Stimulated activated CD4-positive, alpha-beta T cell treated with anti-CD3 and anti-CD28 coated beads, Interleukin-1b, Interleukin-23, amount 100 ng/mL, for 24 hours (primary cell): ENCODE measurements at regions not wholly inside any gene's neighbourhood (a gene's known extent, or its start where the extent isn't known, plus 50 kb on each side); places are given as distances from the start of the nearest gene placed in this dataset.

Experiments used
- DNase-seq, 4 experiments: peaks; one replicate each; pipeline ENCODE4 v3.0.0-alpha.2; 2020; ENCODE audit warnings: low read depth in 4 of 4, low spot score in 1 of 4

DNA sequence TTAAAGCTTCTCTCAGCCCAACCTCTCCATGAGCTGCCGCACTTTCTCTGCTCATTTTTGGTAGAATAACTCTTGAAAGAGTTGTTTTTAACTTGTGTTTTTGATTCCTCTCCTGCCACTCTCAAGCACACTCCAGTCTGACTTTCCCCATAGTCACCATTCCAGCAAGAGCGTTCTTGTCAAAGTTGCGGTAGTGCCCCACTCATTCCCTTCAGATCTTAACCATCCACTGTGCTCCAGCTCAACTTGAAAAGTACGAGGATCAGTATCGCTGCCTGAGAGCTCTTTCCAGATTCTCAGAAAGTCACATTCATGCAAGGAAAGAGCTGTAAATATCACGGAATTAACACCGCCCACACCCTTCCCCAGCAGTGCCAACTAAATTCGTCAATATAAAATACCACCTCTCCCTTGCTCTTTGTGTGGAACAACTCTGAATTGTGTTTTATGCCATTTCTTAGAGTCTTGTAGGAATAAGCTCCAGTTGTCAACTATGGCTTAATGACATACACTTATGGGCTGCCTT, 59.7 kb upstream of the IL15 start:
- no peak for DNase-seq

- no peak for DNase-seq
These were observed 57.9 kb upstream of the IL15 start for GRCh38 chr4:141578451-141578850.

DNA sequence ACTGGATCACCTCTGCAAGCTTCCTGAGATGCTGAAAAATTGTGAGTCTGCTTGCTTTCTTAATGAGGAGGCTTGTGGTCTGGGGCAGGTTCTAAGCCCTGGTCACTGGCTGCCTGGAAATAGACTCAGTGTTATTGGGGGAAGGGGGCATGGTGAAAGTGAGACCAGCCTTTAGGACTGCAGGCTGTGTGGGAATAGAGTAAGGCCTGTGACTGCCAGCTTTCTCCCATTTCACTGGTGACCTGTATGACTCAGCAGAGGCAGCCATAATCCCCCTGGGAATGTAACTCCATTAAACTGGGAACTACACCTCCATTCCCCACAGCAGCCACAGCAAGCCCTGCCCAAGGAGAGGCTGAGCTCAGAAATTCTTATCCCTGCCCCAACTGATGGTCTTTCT, 55.9 kb upstream of the IL15 start:
- no peak for DNase-seq
